ENCODE measurements at regions not wholly inside any gene's neighbourhood (a gene's known extent, or its start where the extent isn't known, plus 50 kb on each side); places are given as distances from the start of the nearest gene placed in this dataset.

DNA sequence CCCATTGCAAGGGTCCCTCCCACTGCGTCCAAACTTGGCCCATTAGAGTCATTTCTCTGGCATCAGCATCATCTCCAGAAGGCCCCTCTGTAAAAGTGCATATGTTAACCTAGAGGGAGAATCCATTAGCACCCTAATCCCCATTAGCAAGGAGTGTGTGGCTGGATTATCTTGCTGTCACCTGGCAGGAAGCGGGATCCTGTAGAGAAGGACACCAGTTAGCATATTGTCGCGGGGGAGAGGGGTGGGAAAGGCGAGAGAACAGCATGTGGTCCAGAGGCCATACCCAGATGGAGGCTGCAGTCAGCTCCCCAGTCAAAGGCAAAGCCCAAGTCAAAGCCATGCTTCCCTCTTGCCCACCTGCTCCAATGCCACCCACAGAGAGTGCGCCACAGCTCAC lies 64.0 kb downstream of the OLIG1 start:
- TF ChIP-seq RAD21 (IDR thresholded peaks at IDR 0.05; ENCODE audit: low read depth) = no peak
- TF ChIP-seq, protein P1, sequence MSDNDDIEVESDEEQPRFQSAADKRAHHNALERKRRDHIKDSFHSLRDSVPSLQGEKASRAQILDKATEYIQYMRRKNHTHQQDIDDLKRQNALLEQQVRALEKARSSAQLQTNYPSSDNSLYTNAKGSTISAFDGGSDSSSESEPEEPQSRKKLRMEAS (IDR thresholded peaks at IDR 0.05) = no peak
- TF ChIP-seq TEAD4 (IDR thresholded peaks at IDR 0.05) = no peak
- no peak for TF ChIP-seq EGR1 (IDR thresholded peaks at IDR 0.05)
- TF ChIP-seq, protein P2, sequence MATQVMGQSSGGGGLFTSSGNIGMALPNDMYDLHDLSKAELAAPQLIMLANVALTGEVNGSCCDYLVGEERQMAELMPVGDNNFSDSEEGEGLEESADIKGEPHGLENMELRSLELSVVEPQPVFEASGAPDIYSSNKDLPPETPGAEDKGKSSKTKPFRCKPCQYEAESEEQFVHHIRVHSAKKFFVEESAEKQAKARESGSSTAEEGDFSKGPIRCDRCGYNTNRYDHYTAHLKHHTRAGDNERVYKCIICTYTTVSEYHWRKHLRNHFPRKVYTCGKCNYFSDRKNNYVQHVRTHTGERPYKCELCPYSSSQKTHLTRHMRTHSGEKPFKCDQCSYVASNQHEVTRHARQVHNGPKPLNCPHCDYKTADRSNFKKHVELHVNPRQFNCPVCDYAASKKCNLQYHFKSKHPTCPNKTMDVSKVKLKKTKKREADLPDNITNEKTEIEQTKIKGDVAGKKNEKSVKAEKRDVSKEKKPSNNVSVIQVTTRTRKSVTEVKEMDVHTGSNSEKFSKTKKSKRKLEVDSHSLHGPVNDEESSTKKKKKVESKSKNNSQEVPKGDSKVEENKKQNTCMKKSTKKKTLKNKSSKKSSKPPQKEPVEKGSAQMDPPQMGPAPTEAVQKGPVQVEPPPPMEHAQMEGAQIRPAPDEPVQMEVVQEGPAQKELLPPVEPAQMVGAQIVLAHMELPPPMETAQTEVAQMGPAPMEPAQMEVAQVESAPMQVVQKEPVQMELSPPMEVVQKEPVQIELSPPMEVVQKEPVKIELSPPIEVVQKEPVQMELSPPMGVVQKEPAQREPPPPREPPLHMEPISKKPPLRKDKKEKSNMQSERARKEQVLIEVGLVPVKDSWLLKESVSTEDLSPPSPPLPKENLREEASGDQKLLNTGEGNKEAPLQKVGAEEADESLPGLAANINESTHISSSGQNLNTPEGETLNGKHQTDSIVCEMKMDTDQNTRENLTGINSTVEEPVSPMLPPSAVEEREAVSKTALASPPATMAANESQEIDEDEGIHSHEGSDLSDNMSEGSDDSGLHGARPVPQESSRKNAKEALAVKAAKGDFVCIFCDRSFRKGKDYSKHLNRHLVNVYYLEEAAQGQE (IDR thresholded peaks at IDR 0.05; ENCODE audit: low read depth) = no peak
- no peak for TF ChIP-seq CREB1 (IDR thresholded peaks at IDR 0.05; ENCODE audit: low read depth)
- TF ChIP-seq ZBTB7A (IDR thresholded peaks at IDR 0.05; ENCODE audit: low read depth) = no peak

DNA sequence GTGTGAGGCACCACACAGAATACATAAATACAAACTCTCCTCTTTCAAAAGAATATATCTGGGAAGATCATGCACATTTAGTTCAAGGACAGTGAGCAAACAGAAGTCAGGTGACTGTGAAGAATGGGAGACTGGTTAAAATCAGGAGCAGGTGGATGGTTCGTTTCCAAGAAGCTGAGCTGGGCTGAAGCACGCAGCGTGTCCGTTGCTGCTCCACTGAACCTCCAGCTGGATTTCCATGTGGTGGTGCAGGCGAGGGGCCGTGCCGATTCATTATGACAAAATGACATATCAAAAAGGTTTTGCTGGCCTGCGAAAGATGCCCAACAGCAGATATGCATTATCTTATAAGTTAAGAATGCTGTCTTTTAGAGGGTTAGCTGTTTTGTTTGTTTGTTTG lies 66.0 kb downstream of the OLIG1 start:
- TF ChIP-seq, protein P3, sequence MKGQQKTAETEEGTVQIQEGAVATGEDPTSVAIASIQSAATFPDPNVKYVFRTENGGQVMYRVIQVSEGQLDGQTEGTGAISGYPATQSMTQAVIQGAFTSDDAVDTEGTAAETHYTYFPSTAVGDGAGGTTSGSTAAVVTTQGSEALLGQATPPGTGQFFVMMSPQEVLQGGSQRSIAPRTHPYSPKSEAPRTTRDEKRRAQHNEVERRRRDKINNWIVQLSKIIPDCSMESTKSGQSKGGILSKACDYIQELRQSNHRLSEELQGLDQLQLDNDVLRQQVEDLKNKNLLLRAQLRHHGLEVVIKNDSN (IDR thresholded peaks at IDR 0.05) = no peak
- TF ChIP-seq TCF12 (IDR thresholded peaks at IDR 0.05; ENCODE audit: low read depth) (no peak), CEBPB (IDR thresholded peaks at IDR 0.05) (no peak), ZBTB7A (IDR thresholded peaks at IDR 0.05; ENCODE audit: low read depth) (no peak), RAD21 (IDR thresholded peaks at IDR 0.05; ENCODE audit: low read depth) (no peak)
- TF ChIP-seq, protein P1 (IDR thresholded peaks at IDR 0.05) = no peak
- TF ChIP-seq, protein P2 (IDR thresholded peaks at IDR 0.05; ENCODE audit: low read depth) = no peak

DNA sequence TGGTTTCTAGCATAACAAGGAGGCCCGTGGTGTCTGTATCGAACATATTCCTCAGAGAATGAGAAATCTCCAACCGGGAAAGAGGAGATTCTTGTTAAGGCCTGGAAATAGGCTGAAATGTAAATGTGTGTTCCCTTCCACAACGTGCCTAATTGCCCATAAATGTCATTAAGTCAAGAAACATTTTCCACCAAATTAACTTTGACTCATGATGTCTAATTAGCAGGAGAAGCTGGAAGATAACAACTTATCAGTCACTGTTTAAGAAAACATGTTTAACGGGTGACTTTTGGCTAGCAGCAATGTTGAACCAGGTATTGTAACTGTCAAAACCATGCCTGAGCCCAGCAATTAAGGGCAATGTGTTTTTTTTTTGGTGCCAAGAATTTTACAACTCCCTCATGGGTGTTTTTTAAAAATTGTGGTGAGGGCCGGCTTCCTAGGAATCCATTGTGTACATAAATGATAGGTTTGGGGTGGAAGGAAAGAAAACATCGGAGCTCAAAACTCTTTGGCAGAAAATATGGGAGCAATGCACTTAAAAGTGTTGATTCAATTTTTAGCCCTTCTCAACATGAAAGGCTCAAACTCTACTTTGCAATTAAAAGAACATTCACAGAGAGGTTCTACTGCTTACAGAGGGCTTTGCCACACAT lies 67.0 kb downstream of the OLIG1 start:
- TF ChIP-seq, protein P2 (IDR thresholded peaks at IDR 0.05; ENCODE audit: low read depth) = no peak
- TF ChIP-seq YY1 (IDR thresholded peaks at IDR 0.05; ENCODE audit: low read depth) (no peak), RAD21 (IDR thresholded peaks at IDR 0.05; ENCODE audit: low read depth) (no peak), ZBTB7A (IDR thresholded peaks at IDR 0.05; ENCODE audit: low read depth) (no peak), TAF1 (IDR thresholded peaks at IDR 0.05; ENCODE audit: low read depth) (no peak), CEBPB (IDR thresholded peaks at IDR 0.05) (no peak), CREB1 (IDR thresholded peaks at IDR 0.05; ENCODE audit: low read depth) (no peak), EP300 (IDR thresholded peaks at IDR 0.05; ENCODE audit: borderline replicate concordance) (no peak), FOXM1 (IDR thresholded peaks at IDR 0.05; ENCODE audit: borderline replicate concordance, low read depth) (no peak)
- TF ChIP-seq, protein P3 (IDR thresholded peaks at IDR 0.05) = no peak
- TF ChIP-seq, protein P1 (IDR thresholded peaks at IDR 0.05) = no peak

DNA sequence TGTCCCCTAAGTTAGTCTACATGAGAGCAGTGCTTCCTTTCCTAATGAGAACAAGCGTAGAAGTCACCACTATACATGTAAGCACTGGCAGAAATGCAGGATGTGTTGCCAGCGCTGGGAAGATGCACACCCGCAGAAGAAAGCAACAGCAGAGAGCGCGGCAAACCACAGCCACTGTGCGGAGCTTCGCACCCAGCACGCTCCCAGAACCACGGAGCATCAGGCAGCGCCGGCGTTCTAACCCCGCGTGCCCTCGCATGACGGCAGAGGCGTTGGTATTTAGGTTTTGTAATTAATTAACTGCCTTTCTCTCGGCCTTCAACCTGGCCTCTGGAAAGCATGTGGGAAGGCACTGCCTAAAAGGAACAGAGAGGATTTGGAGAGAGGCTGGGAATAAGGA lies 69.1 kb downstream of the OLIG1 start:
- TF ChIP-seq TEAD4 (IDR thresholded peaks at IDR 0.05) (no peak), TCF12 (IDR thresholded peaks at IDR 0.05; ENCODE audit: low read depth) (no peak), YY1 (IDR thresholded peaks at IDR 0.05; ENCODE audit: low read depth) (no peak), CREB1 (IDR thresholded peaks at IDR 0.05; ENCODE audit: low read depth) (no peak), FOXM1 (IDR thresholded peaks at IDR 0.05; ENCODE audit: borderline replicate concordance, low read depth) (no peak), CEBPB (IDR thresholded peaks at IDR 0.05) (no peak), ZBTB7A (IDR thresholded peaks at IDR 0.05; ENCODE audit: low read depth) (no peak), EGR1 (IDR thresholded peaks at IDR 0.05) (no peak), EP300 (IDR thresholded peaks at IDR 0.05; ENCODE audit: borderline replicate concordance) (no peak), RAD21 (IDR thresholded peaks at IDR 0.05; ENCODE audit: low read depth) (no peak), TAF1 (IDR thresholded peaks at IDR 0.05; ENCODE audit: low read depth) (no peak), NFIC (IDR thresholded peaks at IDR 0.05) (no peak)
- TF ChIP-seq, protein P1 (IDR thresholded peaks at IDR 0.05) = no peak
- TF ChIP-seq, protein P2 (IDR thresholded peaks at IDR 0.05; ENCODE audit: low read depth) = no peak
- TF ChIP-seq, protein P3 (IDR thresholded peaks at IDR 0.05) = no peak

Data from Ishikawa (cell line).